H9 (cell line): ENCODE measurements at regions not wholly inside any gene's neighbourhood (a gene's known extent, or its start where the extent isn't known, plus 50 kb on each side); places are given as distances from the start of the nearest gene placed in this dataset.

ENCODE experiments used
- DNase-seq: peaks from one replicate; pipeline ENCODE4 v3.0.0-alpha.2; 2017
- H2AFZ ChIP-seq: one replicate; pipeline ENCODE4 v1.6.1; 2013; ENCODE audit warnings: mild to moderate bottlenecking, low read length, control low read depth, moderate library complexity
- H2AK5ac ChIP-seq: 2 replicates; pipeline ENCODE4 v1.6.1; 2013; ENCODE audit warnings: low read length, control low read depth, mixed read lengths; ENCODE audit not compliant: insufficient read length
- H2BK120ac ChIP-seq: one replicate; pipeline ENCODE4 v1.6.1; 2013; ENCODE audit warnings: low read depth, mild to moderate bottlenecking, low read length, control low read depth, inconsistent platforms; ENCODE audit not compliant: poor library complexity, severe bottlenecking
- H2BK12ac ChIP-seq: 2 replicates; pipeline ENCODE4 v1.6.1; 2013; ENCODE audit warnings: low read length, control low read depth, mixed read lengths, low read depth; ENCODE audit not compliant: insufficient read length
- H2BK15ac ChIP-seq: 2 replicates; pipeline ENCODE4 v1.6.1; 2013; ENCODE audit warnings: low read depth, low read length, control low read depth
- H2BK20ac ChIP-seq: one replicate; pipeline ENCODE4 v1.6.1; 2013; ENCODE audit warnings: low read depth, mild to moderate bottlenecking, low read length, control low read depth, inconsistent platforms; ENCODE audit not compliant: poor library complexity, severe bottlenecking
- H2BK5ac ChIP-seq: 2 replicates; pipeline ENCODE4 v1.6.1; 2013; ENCODE audit warnings: low read length, control low read depth, mixed read lengths; ENCODE audit not compliant: insufficient read length
- H3K14ac ChIP-seq: 2 replicates; pipeline ENCODE4 v1.6.1; 2013; ENCODE audit warnings: low read length, control low read depth; ENCODE audit not compliant: insufficient read depth
- H3K18ac ChIP-seq: 2 replicates; pipeline ENCODE4 v1.6.1; 2013; ENCODE audit warnings: low read depth, mild to moderate bottlenecking, mixed read lengths, low read length, control low read depth; ENCODE audit not compliant: insufficient read length
- H3K23ac ChIP-seq: 2 replicates; pipeline ENCODE4 v1.6.1; 2013; ENCODE audit warnings: low read length, control low read depth, mixed read lengths, low read depth; ENCODE audit not compliant: insufficient read length
- H3K23me2 ChIP-seq: 2 replicates; pipeline ENCODE4 v1.6.1; 2013; ENCODE audit warnings: low read depth, mild to moderate bottlenecking, mixed read lengths, low read length, control low read depth; ENCODE audit not compliant: insufficient read length, poor library complexity, severe bottlenecking
- H3K27ac ChIP-seq: 2 replicates; pipeline ENCODE4 v1.5.1; 2013; ENCODE audit warnings: low read length, control low read depth, mixed read lengths, low read depth; ENCODE audit not compliant: insufficient read length
- H3K27me3 ChIP-seq: 2 replicates; pipeline ENCODE4 v1.6.1; 2013; ENCODE audit warnings: low read length, control low read depth, inconsistent platforms; ENCODE audit not compliant: insufficient read depth
- H3K4ac ChIP-seq: 2 replicates; pipeline ENCODE4 v1.6.1; 2013; ENCODE audit warnings: low read depth, mild to moderate bottlenecking, control low read depth, inconsistent platforms, low read length, moderate library complexity
- H3K4me1 ChIP-seq: 2 replicates; pipeline ENCODE4 v1.6.1; 2013; ENCODE audit warnings: low read length, control low read depth, inconsistent platforms; ENCODE audit not compliant: insufficient read depth
- H3K4me2 ChIP-seq: 2 replicates; pipeline ENCODE4 v1.6.1; 2013; ENCODE audit warnings: low read length, control low read depth, mixed read lengths; ENCODE audit not compliant: insufficient read length, insufficient read depth
- H3K56ac ChIP-seq: 2 replicates; pipeline ENCODE4 v1.6.1; 2013; ENCODE audit warnings: low read depth, mild to moderate bottlenecking, mixed read lengths, low read length, control low read depth; ENCODE audit not compliant: insufficient read length
- H3K79me1 ChIP-seq: 2 replicates; pipeline ENCODE4 v1.6.1; 2013; ENCODE audit warnings: low read depth, mild to moderate bottlenecking, moderate library complexity, low read length, control low read depth, inconsistent platforms; ENCODE audit not compliant: insufficient read depth, poor library complexity, severe bottlenecking
- H3K79me2 ChIP-seq: 2 replicates; pipeline ENCODE4 v1.6.1; 2013; ENCODE audit warnings: low read length, control low read depth, inconsistent platforms; ENCODE audit not compliant: insufficient read depth
- H3K9ac ChIP-seq: 2 replicates; pipeline ENCODE4 v1.6.1; 2013; ENCODE audit warnings: low read length, control low read depth, mixed read lengths; ENCODE audit not compliant: insufficient read length; ENCODE audit errors: extremely low read depth
- H3K9me3 ChIP-seq: one replicate; pipeline ENCODE4 v1.6.1; 2013; ENCODE audit warnings: low read depth, low read length, inconsistent platforms; ENCODE audit not compliant: control insufficient read depth
- H3T11ph ChIP-seq: one replicate; pipeline ENCODE4 v1.6.1; 2013; ENCODE audit warnings: mild to moderate bottlenecking, low read length, control low read depth, inconsistent platforms
- H4K20me1 ChIP-seq: one replicate; pipeline ENCODE4 v1.6.1; 2013; ENCODE audit not compliant: control insufficient read depth, insufficient read length, insufficient read depth
- H4K5ac ChIP-seq: 2 replicates; pipeline ENCODE4 v1.6.1; 2013; ENCODE audit warnings: low read depth, mild to moderate bottlenecking, mixed read lengths, low read length, control low read depth; ENCODE audit not compliant: insufficient read length
- H4K8ac ChIP-seq: replicated peaks from 2 replicates; pipeline ENCODE4 v1.6.1; 2013; ENCODE audit warnings: low read length, control low read depth, mixed read lengths, low read depth; ENCODE audit not compliant: insufficient read length
- H4K91ac ChIP-seq: 2 replicates; pipeline ENCODE4 v1.6.1; 2013; ENCODE audit warnings: low read depth, mild to moderate bottlenecking, moderate library complexity, mixed read lengths, low read length, control low read depth; ENCODE audit not compliant: insufficient read length
- H3K27ac Mint-ChIP-seq, 3 experiments: 2 replicates in 2 of 3; 3 replicates in 1 of 3; pipeline ENCODE4 v1.8.0; 2020 to 2021; ENCODE audit warnings: mixed read lengths in 3 of 3, mild to moderate bottlenecking in 1 of 3, moderate library complexity in 1 of 3
- H3K27me3 Mint-ChIP-seq: 2 replicates; pipeline ENCODE4 v1.8.0; 2021; ENCODE audit warnings: low read depth, mild to moderate bottlenecking, moderate library complexity, mixed read lengths
- H3K36me3 Mint-ChIP-seq, 3 experiments: 2 replicates in 2 of 3; 3 replicates in 1 of 3; pipeline ENCODE4 v1.8.0; 2020 to 2021; ENCODE audit warnings: low read depth in 3 of 3, mixed read lengths in 3 of 3; ENCODE audit not compliant: insufficient read depth in 1 of 3
- H3K4me1 Mint-ChIP-seq, 2 experiments: 2 replicates each; pipeline ENCODE4 v1.8.0; 2020; ENCODE audit warnings: mixed read lengths in 2 of 2
- H3K4me3 Mint-ChIP-seq, 2 experiments: 2 replicates in 1 of 2; 3 replicates in 1 of 2; pipeline ENCODE4 v1.8.0; 2020 to 2021; ENCODE audit warnings: mild to moderate bottlenecking in 2 of 2, mixed read lengths in 2 of 2, moderate library complexity in 1 of 2
- H3K9me3 Mint-ChIP-seq, 2 experiments: 2 replicates in 1 of 2; 3 replicates in 1 of 2; pipeline ENCODE4 v1.8.0; 2020; ENCODE audit warnings: mild to moderate bottlenecking in 2 of 2, mixed read lengths in 2 of 2, moderate library complexity in 1 of 2
- WGBS: extraction: QIAGEN DNeasy Blood & Tissue Kit; methylation state at CpG from one replicate; pipeline ENCODE4 v1.1.7; 2013; ENCODE audit warnings: missing lambda C conversion rate, low lambda C conversion rate, mixed read lengths; ENCODE audit not compliant: insufficient read length; ENCODE audit errors: extremely low coverage; 5-methylcytosine and 5-hydroxymethylcytosine counted together
- TF ChIP-seq, protein P1 (sequence below): fragments of 200-600 bp; sonication (generic); conservative IDR thresholded peaks from 3 replicates; pipeline ENCODE4 v1.8.0; 2021; ENCODE audit warnings: antibody characterized with exemption, mild to moderate bottlenecking

DNA sequence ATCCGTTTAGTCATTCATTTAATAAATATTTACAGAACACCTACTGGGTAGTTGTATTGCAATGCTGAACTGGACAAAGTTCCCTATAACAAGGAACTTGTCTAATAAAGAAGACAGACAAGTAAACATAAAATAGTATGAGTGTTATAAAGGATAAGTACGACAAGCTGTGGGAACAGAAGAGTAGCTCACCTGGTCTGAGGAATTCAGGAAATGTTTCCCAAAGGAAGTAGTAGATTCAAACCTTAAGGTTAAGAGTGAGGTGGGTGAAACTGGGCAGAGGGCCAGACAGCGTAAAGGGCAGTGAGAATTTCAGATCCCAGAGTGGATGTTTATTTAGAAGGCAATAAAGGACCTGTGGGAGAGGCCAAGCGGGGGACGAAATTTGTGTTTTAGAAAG, 72.3 kb upstream of the CD2AP start:
- peak overlapping the region in 1 of 3 experiments; percentile 16; a peak in 2 of 7 replicates for H3K27ac Mint-ChIP-seq
- H3K79me2 ChIP-seq: no peaks in the 10 kb centered on the region
- no peak overlapping the region for H3K14ac ChIP-seq

More for the DNA sequence above, 72.3 kb upstream of the CD2AP start:
- Histone ChIP-seq H3K56ac (no peak overlapping the region), H3K79me1 (no peaks in the 10 kb centered on the region), H3K4me2 (no peak overlapping the region), H3K27ac (no peak overlapping the region), H3K27me3 (no peaks in the 10 kb centered on the region), H3K4me1 (no peaks in the 10 kb centered on the region), H3K23ac (no peak overlapping the region), H2AK5ac (no peak overlapping the region), H3K18ac (no peak overlapping the region), H2BK15ac (no peak overlapping the region), H2BK20ac (no peak overlapping the region), H2BK5ac (no peak overlapping the region), H2BK120ac (no peak overlapping the region), H2AFZ (no peak overlapping the region), H2BK12ac (no peak overlapping the region), H3K4ac (no peak overlapping the region), H4K20me1 (no peaks in the 10 kb centered on the region), H4K5ac (no peak overlapping the region), H3K9me3 (no peaks in the 10 kb centered on the region), H4K8ac (no peak overlapping the region), H4K91ac (no peak overlapping the region), H3T11ph (no peak overlapping the region), H3K9ac (no peak overlapping the region), H3K23me2 (no peaks in the 10 kb centered on the region)
- WGBS: no CpG with 5 or more reads among the region's 5 CpGs
- Mint-ChIP-seq H3K36me3 (no peaks in the 10 kb centered on the region), H3K4me3 (no peak overlapping the region), H3K9me3 (no peaks in the 10 kb centered on the region), H3K27me3 (no peaks in the 10 kb centered on the region), H3K4me1 (peaks cover 13 to 19% of the 10 kb centered on the region in 2 experiments)
- TF ChIP-seq, protein P1, sequence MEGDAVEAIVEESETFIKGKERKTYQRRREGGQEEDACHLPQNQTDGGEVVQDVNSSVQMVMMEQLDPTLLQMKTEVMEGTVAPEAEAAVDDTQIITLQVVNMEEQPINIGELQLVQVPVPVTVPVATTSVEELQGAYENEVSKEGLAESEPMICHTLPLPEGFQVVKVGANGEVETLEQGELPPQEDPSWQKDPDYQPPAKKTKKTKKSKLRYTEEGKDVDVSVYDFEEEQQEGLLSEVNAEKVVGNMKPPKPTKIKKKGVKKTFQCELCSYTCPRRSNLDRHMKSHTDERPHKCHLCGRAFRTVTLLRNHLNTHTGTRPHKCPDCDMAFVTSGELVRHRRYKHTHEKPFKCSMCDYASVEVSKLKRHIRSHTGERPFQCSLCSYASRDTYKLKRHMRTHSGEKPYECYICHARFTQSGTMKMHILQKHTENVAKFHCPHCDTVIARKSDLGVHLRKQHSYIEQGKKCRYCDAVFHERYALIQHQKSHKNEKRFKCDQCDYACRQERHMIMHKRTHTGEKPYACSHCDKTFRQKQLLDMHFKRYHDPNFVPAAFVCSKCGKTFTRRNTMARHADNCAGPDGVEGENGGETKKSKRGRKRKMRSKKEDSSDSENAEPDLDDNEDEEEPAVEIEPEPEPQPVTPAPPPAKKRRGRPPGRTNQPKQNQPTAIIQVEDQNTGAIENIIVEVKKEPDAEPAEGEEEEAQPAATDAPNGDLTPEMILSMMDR: no peak
- no peak for DNase-seq
